ENCODE measurements at regions not wholly inside any gene's neighbourhood (a gene's known extent, or its start where the extent isn't known, plus 50 kb on each side); places are given as distances from the start of the nearest gene placed in this dataset.
"Not testable (repeated sequence)": the region's sequence is repeated elsewhere in the genome, so short reads cannot be mapped to it uniquely, and the experiment has no call there.

DNA sequence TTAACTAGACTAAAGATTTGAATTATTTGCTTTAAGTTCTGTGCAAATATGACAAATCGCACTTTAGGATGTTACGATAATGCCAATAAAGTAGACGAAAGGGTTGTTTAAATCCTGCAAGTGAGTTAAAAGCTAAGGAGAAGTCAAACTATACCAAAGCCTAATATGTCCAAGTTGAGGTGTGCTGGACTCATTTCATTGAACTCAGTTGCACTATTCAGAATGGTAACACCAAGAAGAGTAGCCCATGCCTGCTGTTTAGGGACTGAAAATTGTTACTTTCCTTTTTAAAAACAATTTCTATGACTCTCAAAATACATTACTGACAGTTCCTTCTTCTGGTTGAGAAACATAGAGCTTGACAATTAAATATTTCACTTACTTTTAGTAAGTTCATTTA, 766.3 kb downstream of the DNAJB9 start:
- DNase-seq, result no peak

DNA sequence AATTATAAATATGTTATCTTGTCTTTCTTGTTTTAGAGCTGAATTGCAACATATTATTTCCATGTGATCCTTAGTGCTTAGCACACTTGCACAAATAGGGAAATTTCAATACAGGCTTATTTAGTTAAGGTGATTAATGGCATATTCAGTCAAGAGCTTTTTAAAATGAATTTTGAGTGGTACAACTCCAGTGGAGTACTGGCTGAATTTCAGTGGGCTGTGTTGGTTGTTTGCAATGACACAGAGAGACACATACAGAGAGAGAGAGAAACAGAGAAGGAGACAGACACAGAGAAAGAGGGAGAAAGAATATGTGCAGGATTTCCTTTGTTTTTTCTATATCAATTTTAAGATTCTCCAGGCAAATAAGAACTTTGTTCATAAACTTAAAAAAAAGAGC, 766.9 kb downstream of the DNAJB9 start:
- DNase-seq, result no peak

DNA sequence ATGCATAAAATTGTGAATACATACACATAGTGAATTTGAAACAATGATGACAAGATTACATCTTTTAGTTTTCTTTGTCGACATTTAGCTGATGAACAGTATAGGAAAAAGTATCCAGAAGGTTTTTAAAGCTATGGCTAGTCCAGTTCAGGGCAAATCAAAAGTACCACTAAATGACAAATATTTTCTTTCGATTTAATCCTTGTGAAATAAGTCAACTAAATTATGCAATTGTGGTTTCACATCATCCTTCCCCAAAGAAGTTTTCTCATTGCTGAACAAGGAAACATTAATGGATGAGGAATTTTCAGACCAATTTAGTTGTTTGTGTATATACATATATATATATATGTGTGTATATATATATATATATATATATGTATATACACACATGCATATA, 774.0 kb downstream of the DNAJB9 start:
- no peak for DNase-seq

DNA sequence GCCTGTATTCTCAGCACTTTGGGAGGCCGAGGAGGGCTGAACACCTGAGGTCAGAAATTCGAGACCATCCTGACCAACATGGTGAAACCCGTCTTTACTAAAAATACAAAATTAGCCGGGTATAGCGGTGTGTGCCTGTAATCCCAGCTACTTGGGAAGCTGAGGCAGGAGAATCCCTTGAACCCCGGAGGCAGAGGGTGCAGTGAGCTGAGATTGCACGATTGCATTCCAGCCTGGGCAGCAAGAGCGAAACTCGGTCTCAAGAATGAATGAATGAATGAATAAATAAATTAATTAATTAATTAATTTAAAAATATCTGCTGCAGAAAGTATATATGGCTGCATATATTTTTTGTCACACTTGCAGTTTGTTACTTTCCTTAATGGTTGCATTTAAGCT, 781.8 kb downstream of the DNAJB9 start:
- no peak for DNase-seq

DNA sequence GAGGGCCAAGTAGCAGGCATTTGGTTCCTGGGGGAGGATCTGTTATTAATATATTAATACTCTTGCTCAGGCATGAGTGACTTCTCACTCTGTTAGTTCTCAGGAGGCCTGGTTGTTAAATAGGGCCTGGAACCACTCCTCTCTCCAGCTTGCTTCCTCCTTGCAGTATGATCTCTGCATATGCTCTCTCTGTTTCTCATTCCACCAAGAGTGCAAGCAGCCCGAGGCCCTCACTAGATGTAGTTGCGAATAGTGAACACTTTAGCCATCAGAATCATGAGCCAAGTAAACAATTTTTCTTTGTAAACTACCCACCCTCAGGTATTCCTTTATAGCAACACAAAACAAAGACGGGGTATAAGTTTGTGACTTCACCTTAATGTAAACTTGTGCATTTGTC, 784.3 kb downstream of the DNAJB9 start:
- no peak for DNase-seq

DNA sequence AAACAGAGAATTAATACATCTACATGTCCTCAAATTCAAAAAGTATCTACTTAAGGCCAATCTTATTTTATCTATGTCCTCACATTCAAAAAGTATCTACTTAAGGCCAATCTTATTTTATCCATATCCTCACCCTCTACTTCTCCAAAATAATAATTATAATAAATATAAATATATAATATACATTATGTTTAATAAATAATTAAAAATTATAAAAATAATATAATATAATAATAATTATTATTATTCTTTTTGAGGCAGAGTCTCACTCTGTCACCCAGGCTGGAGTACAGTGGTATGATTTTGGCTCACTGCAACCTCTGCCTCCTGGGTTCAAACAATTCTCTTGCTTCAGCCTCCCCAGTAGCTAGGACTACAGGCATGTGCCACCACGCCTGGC, 784.9 kb downstream of the DNAJB9 start:
- DNase-seq, result no peak

DNA sequence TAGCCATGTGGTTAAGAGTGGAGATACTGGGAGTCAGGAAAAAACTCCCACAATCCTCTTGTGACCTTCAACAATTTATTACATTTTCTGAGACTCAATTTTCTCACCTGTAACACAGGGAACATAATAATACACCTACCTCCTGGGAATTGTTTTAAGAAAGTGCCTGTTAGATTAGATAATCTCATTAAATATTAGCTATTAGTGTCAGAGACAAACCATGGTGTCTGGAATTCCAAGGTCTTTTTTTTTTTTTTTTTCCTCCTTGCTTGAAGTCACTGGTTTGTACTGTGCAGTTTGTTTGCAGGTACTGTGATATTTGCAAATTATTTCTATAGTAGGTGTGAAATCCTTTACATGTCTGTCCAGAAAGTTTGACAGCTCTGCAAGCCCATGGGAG, 806.1 kb downstream of the DNAJB9 start:
- DNase-seq, result no peak

DNA sequence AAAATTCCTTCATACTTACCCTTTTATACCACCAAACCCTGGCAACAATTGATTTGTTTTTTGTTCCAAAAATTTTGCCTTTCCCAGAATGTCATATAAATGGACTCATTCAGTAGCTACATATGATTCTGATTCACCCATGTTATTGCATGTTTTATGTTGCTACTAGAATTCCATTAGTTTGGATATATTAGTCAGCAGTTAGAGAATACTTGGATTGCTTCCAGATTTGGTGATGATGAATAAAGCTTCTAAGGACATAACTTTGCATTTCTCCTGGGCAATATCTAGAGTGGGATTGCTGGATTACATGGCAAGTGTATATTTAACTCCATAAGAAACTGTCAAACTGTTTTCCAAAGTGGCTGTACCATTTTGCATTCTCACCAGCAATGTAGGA, 806.9 kb downstream of the DNAJB9 start:
- no peak for DNase-seq

DNA sequence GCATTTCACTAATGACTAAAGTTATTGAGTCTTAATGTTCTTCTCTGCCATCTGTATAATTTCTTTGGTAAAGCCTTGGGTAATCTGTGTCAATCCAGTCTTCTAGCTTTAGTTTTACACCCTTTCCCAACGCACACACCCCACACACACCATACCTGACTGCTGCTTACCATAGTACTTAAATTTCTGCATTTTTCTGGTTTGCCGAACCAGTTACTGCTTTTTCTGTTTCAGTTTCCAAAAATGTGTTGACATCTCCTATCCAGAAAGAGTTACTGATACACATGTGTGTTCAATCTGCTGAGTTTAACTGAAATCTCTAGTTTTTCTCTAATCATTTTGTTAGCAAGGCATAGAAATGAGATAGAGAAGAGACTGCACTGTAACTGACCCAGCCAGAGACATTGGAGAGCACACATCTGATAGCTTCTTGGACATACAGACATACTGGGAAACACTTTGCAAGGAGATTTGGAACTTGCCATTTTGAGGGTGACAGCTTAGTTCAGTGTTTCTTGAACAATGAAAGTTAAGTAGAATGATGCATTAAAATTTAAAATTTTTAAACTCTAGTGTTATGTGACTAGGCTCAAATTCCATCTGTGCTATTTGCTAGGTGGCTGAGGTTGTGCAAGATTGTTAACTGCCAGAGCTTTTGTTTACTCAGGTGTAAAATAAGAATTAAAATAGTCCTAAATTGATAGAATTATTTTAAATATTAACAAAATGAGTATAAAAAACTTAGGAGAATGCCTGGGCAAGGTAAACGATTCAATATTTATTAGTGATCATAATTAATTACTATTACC, 807.6 kb downstream of the DNAJB9 start:
- no peak for DNase-seq

DNA sequence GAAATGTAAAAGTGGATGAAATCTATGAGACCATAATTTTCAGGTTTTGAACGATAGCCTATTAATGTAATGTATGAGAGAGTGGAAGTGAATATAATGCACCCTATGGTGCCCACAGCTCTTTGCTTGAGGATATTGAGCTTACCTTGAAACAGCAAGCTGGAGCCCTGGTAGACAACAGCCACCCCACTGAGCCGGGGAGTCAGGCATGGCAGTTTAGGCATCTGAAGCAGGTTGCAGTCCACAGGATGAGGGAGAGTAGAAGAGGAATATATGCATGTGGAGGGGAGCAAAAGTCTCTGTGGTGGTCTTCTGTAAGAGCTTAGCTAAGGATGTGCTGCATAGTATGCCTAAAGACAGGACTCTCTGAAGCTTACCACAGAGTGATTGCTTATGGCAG, 817.3 kb downstream of the DNAJB9 start:
- no peak for DNase-seq

DNA sequence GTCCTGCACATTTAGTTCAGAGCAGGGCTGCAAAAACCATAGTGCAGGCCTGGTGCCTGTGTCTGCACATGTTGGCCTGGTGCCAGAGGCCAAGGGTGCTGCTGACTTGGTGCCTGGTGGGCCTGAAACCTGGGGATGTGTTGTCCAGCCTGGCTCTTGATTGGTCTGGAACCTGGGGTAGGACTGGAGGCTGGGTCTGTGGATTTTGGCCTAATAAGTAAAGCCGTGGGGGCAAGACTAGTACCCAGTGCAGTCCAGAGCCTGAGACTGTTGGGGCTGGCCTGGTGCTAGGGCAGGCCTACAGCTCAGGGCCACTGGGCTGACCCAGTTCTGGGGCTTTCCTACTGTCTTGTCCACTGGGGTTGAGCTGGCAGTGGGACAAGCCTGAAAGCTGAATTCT, 817.9 kb downstream of the DNAJB9 start:
- DNase-seq, result no peak

DNA sequence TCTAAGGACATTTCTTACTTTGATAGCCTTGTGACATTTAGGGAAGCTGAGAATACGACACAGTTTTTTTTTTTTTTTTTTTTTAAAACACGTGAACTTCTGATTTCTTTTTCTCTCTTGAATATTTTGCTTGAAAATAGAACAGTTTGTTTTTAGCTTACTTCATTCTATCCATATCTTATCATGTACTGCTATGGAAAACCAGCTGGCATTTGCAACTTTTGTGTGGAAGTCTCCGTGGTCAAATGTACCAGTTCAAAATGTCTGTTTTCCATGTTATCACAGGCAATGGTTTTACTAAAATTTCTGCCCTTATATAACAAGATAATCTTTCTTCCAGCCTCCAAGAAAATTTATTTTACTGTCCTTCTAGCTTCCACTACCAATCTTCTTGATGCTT, 821.6 kb downstream of the DNAJB9 start:
- DNase-seq, result no peak

DNA sequence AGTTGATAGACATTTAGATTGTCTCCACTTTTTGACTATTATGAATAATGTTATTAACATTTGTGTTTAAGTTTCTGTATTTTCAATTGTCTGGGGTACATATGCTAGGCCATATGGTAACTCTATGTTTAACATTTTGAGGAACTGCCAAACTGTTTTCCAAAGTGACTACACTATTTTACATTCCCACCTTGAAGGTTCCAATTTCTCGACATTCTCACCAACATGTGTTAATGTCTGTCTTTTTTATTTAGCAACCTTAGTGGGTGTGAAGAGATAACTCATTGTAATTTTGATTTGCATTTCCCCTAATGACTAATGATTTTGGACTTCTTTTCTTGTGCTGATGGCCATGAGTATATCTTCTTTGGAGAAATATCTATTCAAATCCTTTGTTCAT, 832.4 kb downstream of the DNAJB9 start:
- no peak for DNase-seq

DNA sequence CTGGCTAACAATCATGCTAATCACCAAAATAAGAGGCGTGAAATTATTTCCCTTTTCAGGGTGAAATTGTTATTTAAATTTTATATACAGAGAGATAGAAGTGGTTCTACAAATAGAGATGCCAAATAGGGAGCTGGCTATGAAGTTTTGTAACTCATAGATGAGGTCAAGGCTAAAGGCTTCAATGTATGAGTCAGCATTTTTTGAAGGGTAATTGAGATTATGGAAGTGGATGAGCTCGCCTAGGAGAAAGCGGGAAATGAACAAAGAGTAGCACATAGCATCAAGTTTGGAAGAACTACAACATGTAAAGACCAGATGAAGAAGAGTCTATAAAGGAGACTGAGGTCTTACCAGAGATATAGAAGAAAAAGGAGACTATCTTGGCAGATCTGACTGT, 838.1 kb downstream of the DNAJB9 start:
- no peak for DNase-seq

DNA sequence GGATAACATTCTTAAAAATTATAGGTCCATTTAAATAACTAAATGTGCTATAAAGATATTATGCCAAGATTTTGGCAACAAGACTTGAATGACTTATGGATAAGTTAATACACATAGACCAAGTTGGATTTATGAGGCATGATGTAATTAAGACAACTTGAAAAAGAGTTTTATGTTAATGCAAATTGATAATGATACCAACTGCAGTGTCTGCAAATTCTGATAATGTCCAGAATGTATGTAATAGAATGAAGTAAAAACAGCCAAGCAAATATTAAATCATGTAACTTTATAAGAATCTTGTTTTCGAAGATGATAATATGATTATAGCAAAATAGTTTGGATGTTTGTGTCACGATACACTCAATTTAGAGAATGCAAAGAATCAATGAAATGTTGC, 868.3 kb downstream of the DNAJB9 start:
- DNase-seq, result no peak

DNA sequence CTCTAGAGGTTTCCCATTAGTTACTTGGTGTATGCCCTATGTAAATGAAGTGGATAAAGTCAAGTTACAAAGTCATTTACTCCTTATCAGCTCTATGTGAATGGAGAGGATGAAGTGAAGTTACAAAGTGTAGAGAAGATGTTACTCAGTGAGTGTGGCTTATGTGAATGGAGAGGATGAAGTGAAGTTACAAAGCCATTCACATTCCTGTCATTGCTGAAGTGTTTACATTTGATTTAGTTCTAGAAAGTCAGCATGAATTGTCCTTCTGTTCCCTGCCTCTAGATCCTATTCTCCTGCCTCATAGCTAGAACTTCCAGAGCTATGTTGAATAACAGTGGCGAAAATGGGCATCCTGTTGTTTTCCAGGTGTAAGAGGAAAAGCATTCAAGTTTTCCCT, 880.1 kb downstream of the DNAJB9 start:
- no peak for DNase-seq

DNA sequence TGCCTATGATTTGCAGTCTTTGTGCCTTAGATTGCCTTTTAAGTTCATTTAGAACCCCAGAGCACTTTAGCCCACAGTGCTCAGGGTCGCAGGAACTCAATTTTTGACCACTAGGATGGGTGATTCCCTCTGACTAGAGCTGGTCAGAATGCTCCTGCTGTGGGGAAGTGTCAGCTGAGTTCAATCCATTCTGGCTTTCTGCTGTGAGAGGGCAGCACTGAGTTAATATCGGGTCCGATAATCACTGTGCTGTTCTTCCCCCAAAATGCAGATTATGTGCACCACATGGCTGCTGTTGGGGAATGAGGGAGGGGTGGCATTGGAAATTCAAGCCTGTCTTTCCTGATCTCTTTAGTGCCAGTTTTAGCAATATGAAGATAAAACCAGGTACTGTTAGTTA, 886.4 kb downstream of the DNAJB9 start:
- DNase-seq, result no peak

DNA sequence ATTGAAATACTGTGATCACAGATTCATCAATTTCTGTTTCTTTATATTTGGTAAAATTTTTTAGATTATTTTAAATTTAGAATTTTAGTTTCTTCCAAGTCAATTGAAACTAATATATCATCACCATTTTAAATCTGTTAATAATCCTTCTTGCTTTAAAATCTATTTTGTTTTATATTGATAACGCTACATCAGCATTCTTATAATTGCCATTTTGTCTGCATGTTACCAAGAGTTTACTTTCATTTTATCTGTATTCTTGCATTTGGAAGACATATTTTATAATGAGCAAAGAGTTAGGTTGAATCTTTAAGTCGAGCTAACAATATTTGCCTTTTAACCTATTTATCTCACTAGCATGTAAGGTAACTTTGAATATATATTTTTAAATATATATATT, 890.6 kb downstream of the DNAJB9 start:
- no peak for DNase-seq

DNA sequence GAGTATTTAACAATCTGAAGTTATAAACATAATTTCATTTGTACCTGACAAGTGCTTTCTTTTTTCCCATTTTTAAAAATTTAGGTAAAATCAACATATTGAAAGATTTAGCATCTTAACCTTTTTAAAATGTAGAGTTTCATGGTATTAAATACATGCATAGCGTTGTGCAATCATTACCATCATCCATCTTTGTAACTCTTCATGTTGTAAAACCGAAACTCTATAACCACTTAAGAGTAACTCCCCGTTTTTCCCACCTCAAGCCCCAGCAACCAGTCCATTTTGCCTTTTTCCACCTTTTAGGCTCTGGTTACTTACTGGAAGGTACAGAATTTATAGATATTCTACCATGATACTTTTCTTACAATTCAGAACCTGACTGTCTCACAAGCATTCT, 892.5 kb downstream of the DNAJB9 start:
- DNase-seq, result no peak

DNA sequence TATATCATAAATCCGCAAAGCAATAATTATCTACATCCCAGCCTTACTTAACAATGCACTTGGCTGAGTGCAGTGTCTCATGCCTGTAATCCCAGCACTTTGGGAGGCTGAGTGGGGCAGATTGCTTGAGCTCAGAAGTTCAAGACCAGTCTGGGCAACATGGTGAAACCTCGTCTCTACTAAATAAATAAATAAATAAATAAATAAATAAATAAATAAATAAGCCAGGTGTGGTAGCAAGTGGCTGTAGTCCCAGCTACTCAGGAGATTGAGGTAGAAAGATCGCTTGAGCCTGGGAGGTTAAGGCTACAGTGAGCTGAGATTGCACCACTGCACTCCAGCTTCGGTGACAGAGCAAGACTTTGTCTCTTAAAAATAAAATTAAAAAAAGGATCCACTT, 898.1 kb downstream of the DNAJB9 start:
- DNase-seq, result not testable (repeated sequence)

DNA sequence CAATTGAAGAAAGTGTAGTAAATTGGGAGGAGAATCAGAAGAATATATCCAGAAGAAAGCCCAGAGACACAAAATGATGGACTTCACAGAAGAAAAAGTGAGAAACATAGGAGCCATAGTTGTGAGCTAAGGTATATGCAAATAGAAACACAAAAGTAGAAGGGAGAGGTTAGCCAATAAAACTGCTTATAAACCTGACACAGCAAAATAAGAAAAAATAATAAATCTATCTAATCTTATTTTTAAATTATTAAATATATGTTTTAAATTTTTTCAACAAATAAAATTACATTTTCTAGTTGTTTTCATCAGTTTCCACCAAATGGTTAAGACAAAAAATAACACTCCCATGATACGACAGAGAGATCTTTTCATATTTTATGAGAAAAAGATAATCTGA, 903.5 kb downstream of the DNAJB9 start:
- DNase-seq, result no peak

DNA sequence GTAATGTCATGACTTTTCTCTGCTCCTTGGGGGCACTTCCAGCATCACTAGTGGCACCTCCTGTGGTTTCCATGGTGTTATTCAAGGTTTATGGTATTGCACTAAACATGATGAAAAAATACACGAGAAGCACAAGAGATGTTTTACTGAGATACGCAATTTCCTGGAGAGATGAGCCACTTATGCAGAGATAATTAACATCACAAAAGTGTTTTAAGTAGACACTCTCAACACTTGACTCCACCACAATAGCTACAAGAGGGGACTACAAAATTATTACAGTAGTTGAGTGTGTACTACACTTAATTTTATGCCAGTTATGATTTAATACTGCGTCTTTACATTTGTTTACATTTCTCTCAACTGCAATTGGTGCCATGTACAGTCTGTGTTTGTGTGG, 906.7 kb downstream of the DNAJB9 start:
- DNase-seq, result no peak

DNA sequence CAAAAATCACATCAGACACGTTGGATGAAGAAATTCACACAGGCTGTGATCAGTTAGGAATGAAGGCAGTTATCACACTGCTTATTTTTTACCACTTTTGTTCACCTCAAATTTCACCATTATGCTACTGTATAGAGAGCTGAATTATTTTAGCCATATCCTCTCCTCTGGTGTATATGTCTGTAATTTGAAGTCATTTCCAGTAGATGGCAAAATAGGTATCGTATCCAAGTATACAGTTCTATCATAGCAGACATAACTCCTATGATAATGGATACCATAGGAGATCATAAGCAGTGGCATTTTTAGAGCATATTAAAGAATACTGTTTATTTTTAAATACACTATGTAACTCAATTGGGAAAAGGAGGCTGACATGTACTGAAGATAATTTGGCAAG, 909.7 kb downstream of the DNAJB9 start:
- no peak for DNase-seq

DNA sequence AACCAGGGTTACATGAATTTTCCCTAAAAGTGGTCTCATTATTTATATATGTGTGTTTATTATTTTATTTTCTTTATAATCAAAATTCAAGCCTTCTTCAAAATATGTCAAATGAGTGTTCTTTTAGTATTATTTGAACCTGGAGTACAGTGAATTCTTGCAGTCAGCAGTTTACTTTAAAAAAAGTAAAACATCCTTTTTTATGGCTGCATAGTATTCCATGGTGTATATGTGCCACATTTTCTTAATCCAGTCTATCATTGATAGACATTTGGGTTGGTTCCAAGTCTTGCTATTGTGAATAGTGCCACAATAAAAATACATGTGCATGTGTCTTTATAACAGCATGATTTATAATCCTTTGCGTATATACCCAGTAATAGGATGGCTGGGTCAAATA, 920.9 kb downstream of the DNAJB9 start:
- DNase-seq, result not testable (repeated sequence)

DNA sequence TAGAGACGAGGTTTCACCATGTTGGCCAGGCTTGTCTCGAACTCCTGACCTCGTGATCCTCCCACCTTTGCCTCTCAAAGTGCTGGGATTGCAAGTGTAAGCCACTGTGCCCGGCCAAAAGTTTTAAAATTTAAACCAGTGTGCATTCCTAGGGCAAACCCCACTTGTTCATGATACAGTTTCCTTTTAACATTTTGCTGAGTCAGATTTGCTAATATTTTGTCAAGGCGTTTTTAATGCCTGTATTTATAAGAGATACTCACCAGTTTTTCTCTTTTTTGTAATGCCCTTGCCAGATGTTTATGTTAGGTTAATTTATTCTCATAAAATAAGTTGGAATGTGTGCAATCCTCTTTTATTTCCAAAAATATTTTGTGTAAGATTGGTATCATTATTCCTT, 927.4 kb downstream of the DNAJB9 start:
- DNase-seq, result no peak

DNA sequence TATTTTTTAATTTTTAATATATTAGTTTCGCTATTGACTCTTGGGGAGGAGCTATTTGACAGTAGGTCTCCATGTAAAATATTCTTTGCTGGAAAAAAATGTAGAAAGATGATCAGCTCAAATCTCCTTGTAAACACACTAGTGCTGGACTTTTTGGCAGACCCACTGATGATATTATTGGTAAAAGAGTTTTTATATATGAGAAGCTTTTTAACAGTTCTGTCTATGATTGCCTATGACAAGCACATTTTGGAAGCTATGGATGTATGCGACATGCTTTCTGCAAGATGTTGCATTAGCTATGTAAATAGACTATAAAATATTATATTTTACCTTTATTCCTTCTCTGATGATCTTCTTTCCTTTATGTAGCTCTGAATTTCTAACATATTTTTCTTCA, 928.5 kb downstream of the DNAJB9 start:
- no peak for DNase-seq

Data from CD4-positive, alpha-beta T cell treated with Interleukin-6 for 4 hours (primary cell).